G401.6 (cell line): ENCODE measurements at regions not wholly inside any gene's neighbourhood (a gene's known extent, or its start where the extent isn't known, plus 50 kb on each side); places are given as distances from the start of the nearest gene placed in this dataset.

Source experiments
- FAIRE-seq: peaks from 2 replicates; lab custom pipeline; 2012; peaks lifted over from hg19 to GRCh38; lab: Jason Lieb, UNC

GRCh38 chrX:139290310-139290709, 240.2 kb upstream of the F9 start:
- FAIRE-seq: no peak

GRCh38 chrX:139287155-139287924, 243.2 kb upstream of the F9 start:
- FAIRE-seq: no peak

- no peak for FAIRE-seq
These were observed 244.2 kb upstream of the F9 start for GRCh38 chrX:139286342-139286741.

GRCh38 chrX:139267851-139268250, 262.7 kb upstream of the F9 start:
- no peak for FAIRE-seq

- no peak for FAIRE-seq
These were observed 284.2 kb upstream of the F9 start for GRCh38 chrX:139246295-139246694.

- FAIRE-seq: no peak
These were observed 293.4 kb upstream of the F9 start for GRCh38 chrX:139237141-139237540.

- no peak for FAIRE-seq
These were observed 295.6 kb upstream of the F9 start for GRCh38 chrX:139234898-139235297.

- FAIRE-seq: no peak
These were observed 305.4 kb upstream of the F9 start for GRCh38 chrX:139224953-139225665.

- FAIRE-seq: no peak
These were observed 307.9 kb upstream of the F9 start for GRCh38 chrX:139222511-139223200.

GRCh38 chrX:139213241-139213709, 317.3 kb upstream of the F9 start:
- FAIRE-seq: no peak

GRCh38 chrX:139211568-139212182, 318.9 kb upstream of the F9 start:
- FAIRE-seq: no peak

- FAIRE-seq: no peak
These were observed 321.2 kb upstream of the F9 start for GRCh38 chrX:139209342-139209741.

- no peak for FAIRE-seq
These were observed 322.9 kb upstream of the F9 start for GRCh38 chrX:139207655-139208054.

- no peak for FAIRE-seq
These were observed 323.6 kb upstream of the F9 start for GRCh38 chrX:139206914-139207313.

GRCh38 chrX:139204898-139205667, 325.5 kb upstream of the F9 start:
- no peak for FAIRE-seq

GRCh38 chrX:139204571-139204897, 326.0 kb upstream of the F9 start:
- no peak for FAIRE-seq

GRCh38 chrX:139203651-139204570, 326.6 kb upstream of the F9 start:
- no peak for FAIRE-seq

GRCh38 chrX:139202742-139203420, 327.7 kb upstream of the F9 start:
- FAIRE-seq: no peak

GRCh38 chrX:139201924-139202323, 328.6 kb upstream of the F9 start:
- FAIRE-seq: no peak

- no peak for FAIRE-seq
These were observed 329.7 kb upstream of the F9 start for GRCh38 chrX:139200793-139201192.
